GM12873 (cell line): ENCODE measurements at regions not wholly inside any gene's neighbourhood (a gene's known extent, or its start where the extent isn't known, plus 50 kb on each side); places are given as distances from the start of the nearest gene placed in this dataset.

Source experiments
- CTCF ChIP-seq: IDR thresholded peaks from 2 replicates; pipeline ENCODE4 v1.5.1; 2012; ENCODE audit warnings: low read depth, mild to moderate bottlenecking, moderate library complexity, low read length, control low read depth; ENCODE audit not compliant: insufficient read depth; ENCODE audit errors: missing control alignments

GRCh38 chr15:70200511-70201424 is 103.1 kb upstream of the TLE3 start:
- no peak for TF ChIP-seq CTCF

- no peak for TF ChIP-seq CTCF
Measured at GRCh38 chr15:70199540-70200410, 102.1 kb upstream of the TLE3 start.

- TF ChIP-seq CTCF = no peak
Measured at GRCh38 chr15:70199124-70199482, 101.4 kb upstream of the TLE3 start.

- no peak for TF ChIP-seq CTCF
Measured at GRCh38 chr15:70198441-70199123, 100.9 kb upstream of the TLE3 start.

- no peak for TF ChIP-seq CTCF
Measured at GRCh38 chr15:70197945-70198361, 100.2 kb upstream of the TLE3 start.

- TF ChIP-seq CTCF = no peak
Measured at GRCh38 chr15:70197318-70197944, 99.7 kb upstream of the TLE3 start.
